ENCODE measurements at regions not wholly inside any gene's neighbourhood (a gene's known extent, or its start where the extent isn't known, plus 50 kb on each side); places are given as distances from the start of the nearest gene placed in this dataset.
A peak's percentile ranks its signal among the peaks of the same experiment; 100 is the strongest.
"Not testable (repeated sequence)": the region's sequence is repeated elsewhere in the genome, so short reads cannot be mapped to it uniquely, and the experiment has no call there.

DNA sequence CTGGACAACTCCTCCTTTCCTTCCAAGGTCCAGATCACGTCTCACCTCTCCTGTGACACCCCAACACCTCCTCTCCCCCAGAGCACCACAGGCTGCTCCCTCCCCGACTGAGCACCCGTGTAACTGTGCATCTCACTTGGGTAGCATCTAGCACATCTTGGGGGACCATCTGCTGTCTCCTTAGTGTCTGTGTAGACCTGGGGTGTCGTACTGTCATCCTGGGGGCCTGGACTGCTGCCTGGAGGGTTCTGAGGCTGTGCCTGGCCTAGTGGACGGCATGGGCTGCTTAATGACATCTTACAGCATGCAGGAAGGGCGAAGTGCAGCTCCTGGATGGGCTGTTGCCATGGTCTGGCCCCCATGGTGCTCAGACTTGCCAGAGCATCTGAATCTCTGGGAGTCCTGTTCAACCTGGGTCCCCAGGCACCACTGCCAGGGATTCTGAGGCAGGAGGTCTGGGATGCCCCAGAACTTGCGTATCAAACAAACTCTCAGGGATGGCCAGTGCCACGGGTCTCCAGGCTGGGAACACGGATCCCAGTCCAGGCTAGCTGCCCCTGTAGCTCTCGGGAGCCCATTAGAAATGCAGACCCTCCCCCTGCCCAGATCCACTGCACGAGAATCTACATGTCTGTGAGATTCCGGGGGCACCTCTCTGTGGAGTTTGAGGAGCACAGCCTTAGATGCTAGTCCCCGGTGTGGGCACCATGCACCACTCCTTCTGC lies 194.4 kb upstream of the ZNF469 start:
- DNase-seq: not testable (repeated sequence)

DNA sequence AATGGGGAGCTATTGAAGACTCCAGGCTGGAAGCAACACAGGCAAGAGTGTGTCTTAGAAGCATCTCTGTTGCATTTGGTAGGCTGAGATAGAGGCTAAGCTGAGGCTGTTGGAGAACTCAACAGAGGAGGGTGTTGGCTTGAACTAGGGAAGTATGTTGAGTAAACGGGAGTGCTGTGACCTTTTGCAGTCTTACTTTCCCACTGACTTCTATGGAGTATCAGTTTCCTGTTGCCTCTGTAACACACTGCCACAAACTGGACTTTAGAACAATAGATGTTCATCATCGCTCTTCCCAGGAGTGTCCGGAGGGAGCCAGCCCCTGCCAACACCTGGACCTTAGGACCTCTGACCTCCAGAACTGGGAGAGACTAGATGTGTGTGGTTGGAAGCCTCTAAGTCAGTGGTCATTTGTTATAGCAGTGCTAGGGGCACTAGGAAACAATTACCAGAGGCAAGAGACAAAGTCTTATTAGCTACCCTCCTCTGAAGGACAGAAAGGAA lies 192.1 kb upstream of the ZNF469 start:
- not testable (repeated sequence) for DNase-seq

DNA sequence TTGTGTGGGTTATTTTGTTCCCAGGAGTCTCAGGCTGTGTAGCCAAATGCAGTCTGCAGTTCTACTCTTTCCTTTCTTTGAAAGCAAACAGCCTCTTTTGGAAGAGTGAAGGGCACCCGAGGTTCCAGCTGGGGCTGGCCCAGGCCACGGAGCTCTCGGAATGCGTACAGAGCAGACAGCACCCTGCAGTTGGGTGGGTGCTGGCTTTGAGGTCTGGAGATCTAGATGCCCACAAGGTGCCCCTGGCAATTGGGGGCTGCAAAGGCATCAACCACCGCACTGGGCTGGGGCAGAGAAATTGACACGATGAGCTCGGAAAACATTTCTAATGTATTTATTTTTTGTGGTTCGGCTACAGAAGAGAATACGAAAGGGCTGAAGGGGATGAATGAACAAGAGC lies 191.6 kb upstream of the ZNF469 start:
- DNase-seq: not testable (repeated sequence)

DNA sequence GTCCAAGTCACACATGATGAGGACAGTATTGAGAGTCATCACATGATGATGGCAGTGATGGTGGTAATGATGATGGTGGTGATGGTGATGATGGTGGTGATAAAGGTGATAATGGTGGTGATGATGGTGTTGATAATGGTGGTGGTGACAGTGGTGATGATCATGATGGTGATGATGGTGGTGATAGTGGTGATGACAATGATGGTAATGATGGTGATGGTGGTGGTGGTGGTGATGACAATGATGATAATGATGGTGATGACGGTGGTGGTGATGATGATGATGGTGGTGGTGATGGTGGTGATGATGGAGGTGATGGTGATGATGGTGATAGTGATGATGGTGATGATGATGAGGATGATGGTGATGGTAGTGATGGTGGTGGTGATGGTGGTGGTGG lies 190.2 kb upstream of the ZNF469 start:
- no peak for DNase-seq

DNA sequence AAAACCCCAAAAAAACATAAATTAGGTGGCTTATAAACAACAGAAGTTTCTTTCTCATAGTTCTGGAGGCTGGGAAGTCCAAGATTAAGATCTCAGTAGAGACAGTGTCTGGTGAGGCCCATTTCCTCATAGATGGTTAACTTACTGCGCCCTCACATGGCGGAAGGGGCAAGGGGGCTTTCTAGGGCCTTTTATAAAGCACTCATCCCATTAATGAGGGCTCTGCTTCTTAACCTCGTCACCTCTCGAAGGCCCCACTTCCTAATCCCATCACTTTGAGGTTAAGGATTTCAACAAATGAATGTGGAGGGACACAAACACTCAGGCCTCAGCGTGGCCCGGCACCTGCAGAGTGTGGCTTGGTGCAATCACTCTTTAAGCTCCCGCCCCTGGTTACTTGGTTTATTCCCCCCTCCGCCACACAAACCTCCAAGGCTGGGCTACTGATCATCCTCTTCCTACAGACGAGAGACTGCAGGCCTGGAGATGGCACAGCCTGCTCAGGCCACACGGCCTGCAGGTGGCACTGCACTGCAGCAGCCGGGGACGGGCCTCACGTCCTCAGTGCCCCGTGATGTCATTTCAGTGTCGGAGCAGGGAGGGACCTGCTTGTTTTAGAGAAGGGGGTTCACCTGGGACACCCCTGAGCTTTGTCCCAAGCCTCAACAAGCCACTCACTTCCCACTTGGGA lies 188.9 kb upstream of the ZNF469 start:
- peak; percentile 45 for DNase-seq

DNA sequence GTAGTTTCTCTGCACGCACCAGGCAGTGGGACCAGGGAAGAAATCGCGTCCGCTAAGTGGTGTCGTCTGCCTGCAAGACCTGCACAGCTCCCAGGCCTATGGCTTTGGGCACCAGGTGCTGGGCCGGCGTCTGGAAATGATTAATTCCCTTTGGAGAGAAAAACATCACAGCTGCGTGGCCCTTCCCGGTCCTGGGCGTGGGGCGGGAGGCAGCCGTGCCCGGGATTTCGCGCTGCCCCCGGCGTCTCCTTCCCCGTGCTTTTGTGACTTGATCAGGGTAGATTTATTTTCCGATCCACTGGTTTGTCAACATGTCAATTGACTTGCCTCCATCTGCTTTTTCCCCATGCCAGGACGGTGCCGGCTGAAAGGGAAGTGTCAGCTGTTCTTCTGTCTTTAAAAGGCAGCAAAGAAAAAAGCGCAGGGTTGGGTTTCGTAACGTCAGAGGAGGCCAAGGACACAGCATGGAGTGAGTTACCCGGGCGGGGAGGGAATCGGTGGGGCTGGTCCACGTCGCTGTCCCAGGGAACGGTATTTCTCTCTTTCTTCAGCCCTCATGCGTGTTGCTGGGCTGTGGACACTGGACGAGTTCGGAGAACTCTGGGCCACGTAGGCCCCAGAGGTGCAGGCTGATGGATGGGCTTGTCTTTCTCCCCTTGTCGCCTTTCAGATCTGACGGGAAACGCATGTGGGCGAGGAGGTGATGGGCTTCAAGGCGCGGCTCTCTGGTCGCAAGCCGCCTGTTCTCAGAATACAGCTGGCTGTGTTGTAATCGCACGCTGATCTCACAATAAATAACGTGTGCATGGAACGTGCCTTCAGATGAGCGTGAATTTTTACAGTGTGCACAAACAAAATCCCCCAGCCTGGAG lies 188.1 kb upstream of the ZNF469 start:
- DNase-seq: peak; percentile 67

DNA sequence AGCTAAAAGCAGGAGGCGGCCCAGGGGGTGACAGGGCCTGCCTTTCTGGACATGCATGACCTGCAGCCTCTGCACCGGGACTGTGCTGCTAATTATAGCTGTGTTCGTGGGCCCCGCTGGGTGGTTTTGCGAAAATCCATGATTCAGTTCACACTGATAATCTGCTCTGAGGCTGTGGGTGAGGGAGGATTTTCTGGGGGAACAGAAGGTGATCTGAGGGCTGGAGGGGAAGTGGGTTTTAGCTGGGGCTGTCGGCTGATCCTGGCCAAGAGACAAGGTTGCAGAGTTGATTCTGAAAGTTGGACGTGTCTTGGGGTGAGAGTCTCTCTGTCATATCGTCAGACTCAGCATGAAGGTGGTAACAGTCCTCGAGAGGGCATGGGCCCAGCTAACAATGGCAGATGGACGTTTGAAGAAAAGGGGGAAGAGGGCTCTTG lies 187.5 kb upstream of the ZNF469 start:
- DNase-seq: no peak

DNA sequence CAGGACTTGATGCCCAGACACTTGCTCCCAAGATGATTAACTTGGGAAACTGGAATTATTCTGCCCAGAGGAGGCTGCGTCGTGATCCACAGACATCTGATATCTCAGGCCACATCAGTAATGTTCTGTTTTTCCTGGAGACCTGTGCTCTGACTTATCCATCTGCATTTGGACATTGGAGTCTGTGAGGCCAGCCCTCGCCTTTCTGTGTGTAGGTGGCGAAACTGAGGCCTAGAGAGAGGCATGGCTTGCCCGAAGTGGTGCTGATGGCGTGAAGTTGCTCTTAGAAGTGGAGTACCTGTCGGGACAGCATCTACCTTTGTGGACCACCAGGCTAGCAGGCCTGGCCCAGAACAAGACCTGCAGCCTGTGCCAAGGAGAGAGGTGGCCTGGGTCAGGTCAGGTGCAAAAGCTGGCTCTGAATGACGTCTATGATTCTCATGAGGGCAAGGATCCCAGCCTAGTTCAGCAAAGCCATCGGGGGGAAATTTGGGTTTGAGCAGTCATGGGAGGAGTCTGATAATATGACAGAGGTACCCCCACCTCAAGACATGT lies 186.8 kb upstream of the ZNF469 start:
- no peak for DNase-seq

DNA sequence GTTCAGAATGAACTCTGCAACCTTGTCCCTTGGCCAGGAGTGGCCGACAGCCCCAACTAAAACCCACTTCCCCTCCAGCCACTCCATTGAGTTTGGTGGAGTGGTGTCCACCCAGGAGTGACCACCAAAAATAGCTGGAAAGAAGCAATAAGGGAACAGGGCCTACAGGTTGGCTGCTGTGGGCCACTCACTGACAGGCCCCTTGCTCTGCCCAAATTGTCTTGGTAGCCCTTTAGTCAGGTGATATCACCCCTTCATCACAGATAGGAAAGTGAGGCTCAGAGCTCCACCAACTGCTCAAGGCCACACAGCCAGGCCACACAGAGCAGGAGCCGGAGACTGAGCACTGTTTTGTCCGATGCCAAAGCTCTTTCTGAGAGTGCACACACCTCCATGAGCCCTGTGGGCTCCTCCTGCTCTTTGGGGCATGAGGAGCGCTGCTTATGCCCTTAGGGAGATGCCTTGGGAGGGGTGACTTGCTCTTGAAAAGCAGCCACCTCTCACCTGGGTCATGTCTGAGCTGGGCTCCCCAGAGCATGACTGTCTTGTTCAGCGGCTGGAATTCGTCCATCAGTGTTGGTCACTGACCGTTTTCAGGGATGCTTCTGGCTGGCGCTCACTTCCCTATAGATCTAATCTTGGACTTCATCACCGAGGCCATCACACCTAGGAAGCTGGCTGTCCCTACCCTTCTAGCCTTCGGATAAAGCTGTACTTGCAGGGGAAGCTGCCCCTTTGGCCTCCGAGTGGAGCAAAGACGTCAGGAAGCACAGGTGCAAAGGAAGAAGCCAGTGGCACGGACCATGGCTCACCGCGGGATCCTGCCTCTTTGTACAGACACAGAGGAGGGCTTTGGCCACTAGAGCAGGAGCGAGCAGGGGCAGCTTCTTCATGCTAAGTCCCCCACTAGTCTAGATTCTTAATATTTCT lies 186.0 kb upstream of the ZNF469 start:
- DNase-seq: no peak

DNA sequence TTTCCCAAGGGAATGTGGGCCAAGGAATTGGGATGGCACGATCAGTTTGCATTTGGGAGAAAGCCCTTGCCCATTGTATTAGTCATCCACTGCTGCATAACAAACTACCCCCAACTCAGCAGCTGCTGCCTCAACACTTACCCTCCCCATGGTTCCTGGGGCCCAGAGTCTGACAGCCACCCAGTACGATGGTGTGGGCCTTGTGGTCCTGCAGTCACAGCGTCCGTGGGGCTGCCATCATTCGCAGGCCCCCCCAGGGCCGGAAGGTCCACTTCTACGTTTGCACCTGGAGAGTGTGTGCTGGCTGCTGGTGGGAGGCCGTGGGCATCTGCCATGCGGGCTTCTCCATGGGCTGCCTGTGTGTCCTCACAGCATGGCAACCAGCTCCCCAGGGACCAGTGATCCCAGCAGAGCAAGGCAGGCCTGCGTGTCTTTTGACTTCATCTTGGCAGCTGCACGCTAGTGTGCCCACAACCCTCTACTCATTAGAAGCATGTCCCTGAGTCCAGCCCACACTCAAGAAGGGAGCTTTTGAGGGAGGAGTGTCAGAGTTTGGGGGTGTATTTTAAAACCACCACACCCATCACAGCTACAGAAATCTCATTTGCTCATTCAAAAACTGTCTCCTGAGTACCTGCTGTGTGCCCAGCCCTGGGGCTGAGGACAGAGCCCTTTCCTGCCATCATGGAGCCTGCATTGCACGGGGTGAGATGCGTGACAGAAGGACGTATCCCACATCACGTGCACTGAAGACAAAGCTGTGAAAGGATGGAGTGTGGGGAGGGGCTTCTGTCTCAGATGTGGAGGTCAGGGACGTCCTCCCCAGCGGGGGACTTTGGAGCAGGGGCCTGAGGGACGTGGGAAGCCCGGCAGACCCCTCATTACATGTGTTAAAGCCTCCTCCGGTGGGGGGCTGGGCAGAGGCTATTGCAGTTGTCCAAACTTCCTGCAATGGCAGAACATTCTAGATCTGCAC lies 185.0 kb upstream of the ZNF469 start:
- DNase-seq: peak; percentile 24

DNA sequence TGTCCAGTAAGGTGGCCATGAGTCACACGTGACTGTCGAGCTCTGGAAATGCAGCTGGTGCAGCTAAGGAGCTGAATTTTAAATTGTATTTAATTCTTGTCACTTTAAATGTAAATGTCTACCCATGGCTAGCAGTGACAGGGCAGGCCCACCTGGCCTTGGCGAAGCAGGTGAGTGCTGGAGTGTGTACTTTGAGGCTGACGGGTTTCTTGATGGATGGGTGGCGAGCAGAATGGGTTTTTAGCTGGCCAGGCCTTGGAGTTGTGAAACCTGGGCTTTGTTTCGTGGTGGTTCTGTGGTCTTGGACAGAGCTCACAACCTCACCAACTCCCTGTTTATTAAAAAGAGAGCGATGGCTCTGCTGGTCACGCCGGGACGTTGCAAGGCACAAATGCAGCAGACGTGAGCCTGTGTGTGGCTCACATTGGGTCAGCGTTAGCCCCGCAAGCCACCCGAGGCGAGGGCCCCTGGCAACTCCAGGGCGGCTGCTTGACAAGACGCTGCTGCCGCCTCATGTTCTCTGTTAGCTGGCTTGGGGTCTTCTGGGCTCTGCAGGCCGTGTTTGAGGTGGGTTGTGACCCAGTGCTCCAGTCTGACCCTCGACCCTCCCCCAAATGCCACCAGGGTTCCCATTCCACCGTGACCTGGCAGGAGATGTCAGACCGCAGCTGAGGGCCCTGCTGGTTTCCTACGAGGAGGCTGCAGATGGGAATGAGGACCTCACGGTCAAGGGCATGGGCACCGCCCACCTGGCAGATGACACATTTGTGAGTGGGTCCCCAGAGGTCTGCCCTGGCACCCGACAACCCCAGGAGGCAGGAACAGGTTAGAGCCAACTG lies 184.1 kb upstream of the ZNF469 start:
- DNase-seq: not testable (repeated sequence)

DNA sequence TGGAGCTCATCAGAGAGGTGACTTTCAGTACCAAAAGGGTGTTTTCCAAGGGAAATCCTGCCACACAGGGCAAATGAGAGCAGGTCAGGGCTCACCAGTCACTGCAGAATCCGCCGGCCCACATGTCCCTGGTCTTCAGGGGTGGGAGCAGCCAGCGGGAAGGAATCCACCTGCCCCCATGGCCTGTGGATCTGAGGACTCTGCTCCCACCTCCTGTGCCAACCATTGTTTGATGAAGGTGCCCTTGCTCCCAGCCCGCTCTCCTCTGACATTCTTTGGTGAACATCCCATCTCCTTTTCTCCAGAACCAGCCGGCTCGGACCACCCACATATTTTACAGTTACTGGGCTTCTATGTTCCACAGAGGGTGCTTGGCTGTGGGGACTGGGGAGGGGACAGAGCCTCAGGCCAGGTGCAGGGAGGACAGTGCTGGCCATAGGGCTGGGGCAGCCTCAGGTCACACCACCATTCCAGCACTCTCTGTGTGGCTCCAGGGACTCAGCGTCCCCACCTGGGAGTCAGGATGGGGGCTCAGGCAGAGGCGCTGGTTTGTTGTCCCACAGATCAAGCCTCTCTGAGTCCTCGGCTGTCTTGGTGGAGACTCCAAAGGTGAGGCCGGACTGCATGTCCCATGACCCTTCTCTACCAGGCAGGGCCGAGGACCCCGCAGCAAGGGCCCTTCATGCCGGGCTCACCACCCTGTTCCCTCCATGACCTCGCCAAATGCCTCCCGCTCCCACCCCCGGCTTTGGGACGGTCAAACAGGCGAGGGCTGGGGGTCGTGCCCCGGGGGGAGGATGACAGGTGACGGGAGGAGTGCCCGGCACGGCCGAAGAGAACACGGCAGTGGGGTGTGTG lies 183.2 kb upstream of the ZNF469 start:
- not testable (repeated sequence) for DNase-seq

DNA sequence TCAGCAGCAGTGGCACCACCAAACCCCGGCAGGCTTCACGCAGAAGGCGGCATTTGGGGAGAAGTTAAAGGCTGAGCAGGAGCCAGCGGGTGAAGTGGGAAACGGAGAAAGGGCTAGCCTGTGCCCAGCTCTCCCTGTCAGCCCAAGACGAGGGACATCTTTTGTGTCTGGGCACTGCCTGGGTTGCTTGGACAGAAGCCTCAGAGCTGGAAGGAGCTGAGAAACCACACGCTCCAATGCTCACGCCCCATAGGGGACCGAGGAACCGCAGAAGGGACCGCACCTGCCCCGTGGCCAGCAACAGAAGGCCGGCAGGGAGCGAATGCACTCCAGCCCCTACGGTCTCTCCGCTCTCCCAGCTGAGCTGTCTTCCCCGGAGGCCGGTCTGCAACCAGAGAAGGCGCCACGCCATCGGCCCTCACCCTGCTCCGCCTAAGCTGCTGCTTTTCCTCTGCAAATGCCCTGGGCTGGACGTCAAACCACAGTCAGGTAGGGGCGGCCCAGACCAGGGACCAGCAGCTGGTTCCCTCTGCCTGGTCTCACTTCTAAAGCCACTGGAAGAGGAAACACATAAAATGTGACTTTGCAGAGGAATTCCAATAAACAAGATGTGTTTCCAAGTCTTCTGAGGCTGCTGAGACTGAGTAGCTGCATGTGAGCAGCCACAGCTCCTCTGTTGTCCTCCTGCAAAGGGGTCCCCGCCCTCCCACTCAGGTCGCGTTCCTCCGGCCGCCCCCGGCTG lies 182.4 kb upstream of the ZNF469 start:
- DNase-seq: not testable (repeated sequence)

DNA sequence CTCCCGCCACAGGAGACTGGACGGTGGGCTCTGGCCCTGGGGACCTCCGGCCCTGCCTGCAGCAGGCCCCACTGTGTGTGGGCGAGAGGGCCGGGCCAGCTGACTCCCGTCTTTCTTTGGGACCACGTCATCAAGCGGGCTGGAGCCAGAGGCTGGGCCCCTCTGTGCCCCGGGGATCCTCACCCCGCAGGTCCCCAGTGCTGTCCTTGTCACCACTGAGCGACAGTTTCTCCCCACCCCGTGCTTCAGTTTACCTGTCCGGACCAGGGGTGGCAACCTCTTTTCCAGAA lies 181.9 kb upstream of the ZNF469 start:
- no peak for DNase-seq

DNA sequence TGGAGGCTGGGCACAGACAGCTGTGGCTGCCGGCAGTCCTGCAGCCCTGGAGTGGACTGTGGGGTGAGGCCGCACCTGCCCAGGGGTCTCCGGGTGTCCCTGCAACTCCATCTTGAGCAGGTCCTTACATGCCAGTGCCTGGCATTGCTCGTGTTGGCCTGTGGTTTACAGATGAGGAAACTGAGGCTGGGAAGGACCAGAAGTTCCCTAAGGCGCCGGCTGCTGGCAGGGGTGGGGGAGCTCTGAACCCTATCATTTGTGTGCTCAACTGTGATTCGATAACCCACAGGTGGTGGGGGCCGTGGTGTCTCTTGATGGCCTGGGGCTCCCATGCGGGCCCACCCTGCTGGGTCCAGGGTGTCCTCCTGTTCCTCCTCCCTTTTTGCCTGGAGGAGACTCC lies 181.1 kb upstream of the ZNF469 start:
- not testable (repeated sequence) for DNase-seq

DNA sequence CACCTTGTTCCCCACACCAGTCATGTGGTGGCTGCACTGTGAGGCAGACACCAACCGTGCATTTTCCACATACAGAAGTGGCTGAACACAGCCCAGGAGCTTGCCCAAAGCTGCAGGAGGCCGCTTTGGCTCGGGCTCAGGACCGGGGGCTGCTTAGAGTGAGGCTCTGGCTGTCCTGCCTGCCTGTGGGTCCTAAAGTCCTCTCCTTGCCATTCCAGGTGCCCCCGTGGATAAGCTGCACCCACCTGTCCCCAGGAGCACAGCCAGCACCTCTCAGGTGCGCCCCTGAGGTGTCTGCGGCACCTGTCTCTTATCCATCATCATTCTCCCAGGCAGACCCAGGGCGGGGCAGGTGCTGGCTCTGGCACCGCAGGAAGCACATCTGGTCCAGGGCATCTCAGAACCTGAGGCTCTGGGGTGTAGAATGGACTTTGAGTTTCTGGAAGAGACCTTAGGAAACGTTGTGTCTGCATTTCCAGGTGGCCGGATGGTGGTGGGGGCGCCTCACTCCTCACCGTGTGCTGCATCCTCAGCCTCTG lies 180.5 kb upstream of the ZNF469 start:
- no peak for DNase-seq

DNA sequence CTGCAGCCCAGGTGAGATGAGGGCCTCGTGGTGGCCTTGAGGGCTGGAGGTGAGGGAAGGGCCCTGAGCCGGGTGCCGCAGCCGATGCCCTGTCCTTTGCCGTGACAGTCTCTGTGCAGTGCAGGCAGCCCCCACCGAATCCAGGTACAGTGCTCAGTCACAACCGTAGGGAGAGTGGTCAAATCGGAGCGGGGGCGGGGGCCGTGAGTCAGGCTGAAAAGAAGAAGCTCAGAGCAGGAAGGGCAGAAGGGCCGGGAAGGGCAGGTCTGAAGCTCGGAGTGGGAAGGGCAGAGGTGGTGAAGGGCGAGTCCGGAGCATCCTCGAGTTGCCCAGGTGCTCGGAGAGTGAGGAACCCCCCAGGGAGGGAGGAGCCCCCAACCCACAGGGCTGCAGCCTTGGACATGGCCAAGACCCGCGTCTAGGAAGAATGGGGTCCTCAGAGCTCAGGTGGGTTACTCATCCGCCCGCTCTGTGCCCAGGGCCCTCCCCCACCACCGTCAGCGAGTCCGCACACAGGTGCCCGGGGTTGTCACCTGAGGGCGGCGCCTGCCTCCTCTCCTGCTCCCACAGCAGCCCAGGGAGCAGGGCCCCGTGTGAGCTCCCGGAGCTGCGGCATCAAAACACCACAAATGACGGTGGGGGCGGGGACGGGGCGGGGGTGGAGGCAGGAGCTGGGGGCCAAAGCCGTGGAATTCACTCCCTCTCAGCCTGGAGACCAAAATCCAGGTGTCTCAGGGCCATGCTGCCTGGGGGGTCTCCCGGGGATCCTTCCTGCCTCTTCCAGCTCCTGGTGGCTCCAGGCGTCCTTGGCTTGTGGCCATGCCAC lies 179.7 kb upstream of the ZNF469 start:
- DNase-seq: not testable (repeated sequence)
